ENCODE measurements at regions not wholly inside any gene's neighbourhood (a gene's known extent, or its start where the extent isn't known, plus 50 kb on each side); places are given as distances from the start of the nearest gene placed in this dataset.
A peak's percentile ranks its signal among the peaks of the same experiment; 100 is the strongest.
"Not testable (repeated sequence)": the region's sequence is repeated elsewhere in the genome, so short reads cannot be mapped to it uniquely, and the experiment has no call there.

- no peak for DNase-seq (ENCODE audit: low spot score)
Observed at GRCh38 chr5:174558190-174558589, 166.2 kb upstream of the MSX2 start.

GRCh38 chr5:174559141-174559540, 165.2 kb upstream of the MSX2 start:
- DNase-seq (ENCODE audit: low spot score): peak; percentile 23

GRCh38 chr5:174559566-174560090, 164.8 kb upstream of the MSX2 start:
- no peak for DNase-seq (ENCODE audit: low spot score)

- no peak for DNase-seq (ENCODE audit: low spot score)
Observed at GRCh38 chr5:174560861-174561260, 163.5 kb upstream of the MSX2 start.

- DNase-seq (ENCODE audit: low spot score): not testable (repeated sequence)
Observed at GRCh38 chr5:174563040-174563439, 161.3 kb upstream of the MSX2 start.

GRCh38 chr5:174563899-174564298, 160.5 kb upstream of the MSX2 start:
- DNase-seq (ENCODE audit: low spot score): no peak

GRCh38 chr5:174567506-174568141, 156.8 kb upstream of the MSX2 start:
- DNase-seq (ENCODE audit: low spot score): no peak

- DNase-seq (ENCODE audit: low spot score): no peak
Observed at GRCh38 chr5:174570662-174571061, 153.7 kb upstream of the MSX2 start.

GRCh38 chr5:174571662-174572397, 152.6 kb upstream of the MSX2 start:
- peak; percentile 85 for DNase-seq (ENCODE audit: low spot score)

GRCh38 chr5:174572591-174572990, 151.8 kb upstream of the MSX2 start:
- DNase-seq (ENCODE audit: low spot score): no peak

- no peak for DNase-seq (ENCODE audit: low spot score)
Observed at GRCh38 chr5:174573221-174573994, 151.0 kb upstream of the MSX2 start.

- DNase-seq (ENCODE audit: low spot score): no peak
Observed at GRCh38 chr5:174575043-174575442, 149.3 kb upstream of the MSX2 start.

- DNase-seq (ENCODE audit: low spot score): no peak
Observed at GRCh38 chr5:174576042-174576441, 148.3 kb upstream of the MSX2 start.

GRCh38 chr5:174581479-174581878, 142.9 kb upstream of the MSX2 start:
- DNase-seq (ENCODE audit: low spot score): no peak

- DNase-seq (ENCODE audit: low spot score): no peak
Observed at GRCh38 chr5:174581894-174582293, 142.5 kb upstream of the MSX2 start.

GRCh38 chr5:174583071-174583470, 141.3 kb upstream of the MSX2 start:
- no peak for DNase-seq (ENCODE audit: low spot score)

GRCh38 chr5:174585472-174585871, 138.9 kb upstream of the MSX2 start:
- DNase-seq (ENCODE audit: low spot score): no peak

GRCh38 chr5:174586163-174586562, 138.2 kb upstream of the MSX2 start:
- DNase-seq (ENCODE audit: low spot score): not testable (repeated sequence)

GRCh38 chr5:174589011-174589410, 135.4 kb upstream of the MSX2 start:
- DNase-seq (ENCODE audit: low spot score): no peak

GRCh38 chr5:174589599-174589998, 134.8 kb upstream of the MSX2 start:
- DNase-seq (ENCODE audit: low spot score): no peak

- DNase-seq (ENCODE audit: low spot score): no peak
Observed at GRCh38 chr5:174590820-174591219, 133.6 kb upstream of the MSX2 start.

- peak; percentile 39 for DNase-seq (ENCODE audit: low spot score)
Observed at GRCh38 chr5:174596429-174596828, 128.0 kb upstream of the MSX2 start.

- DNase-seq (ENCODE audit: low spot score): no peak
Observed at GRCh38 chr5:174599992-174600391, 124.4 kb upstream of the MSX2 start.
